Stomach (tissue), 8 donors: ENCODE measurements at regions not wholly inside any gene's neighbourhood (a gene's known extent, or its start where the extent isn't known, plus 50 kb on each side); places are given as distances from the start of the nearest gene placed in this dataset.
A peak's percentile ranks its signal among the peaks of the same experiment; 100 is the strongest.

ENCODE experiments used
- DNase-seq, 2 donors: peaks; one replicate each; pipeline versions ENCODE4 v3.0.0 to v3.0.0-alpha.2; 2013 to 2019
- H3K27ac ChIP-seq, 5 donors: fragments of 200-600 bp in 4 of 5; sonication (generic) in 4 of 5; one replicate each; pipeline ENCODE4 v1.5.1; 2013 to 2019; ENCODE audit warnings: mild to moderate bottlenecking in 1 of 5, moderate library complexity in 1 of 5
- H3K27me3 ChIP-seq, 3 donors: fragments of 200-600 bp; sonication (generic); one replicate each; pipeline ENCODE4 v1.5.1; 2017 to 2019; ENCODE audit warnings: mixed run types in 1 of 3
- H3K36me3 ChIP-seq, 4 donors: fragments of 200-600 bp; sonication (generic); 1 replicate in 3 of 4; 2 replicates in 1 of 4; pipeline ENCODE4 v1.5.1; 2016 to 2019
- H3K4me1 ChIP-seq, 4 donors: fragments of 200-600 bp; sonication (generic); one replicate each; pipeline ENCODE4 v1.5.1; 2016 to 2019
- H3K4me3 ChIP-seq, 4 donors: fragments of 200-600 bp; sonication (generic) in 3 of 4; one replicate each; pipeline ENCODE4 v1.5.1; 2016 to 2019; ENCODE audit warnings: mild to moderate bottlenecking in 1 of 4
- H3K9me3 ChIP-seq, 4 donors: fragments of 200-600 bp; sonication (generic); one replicate each; pipeline ENCODE4 v1.5.1; 2016 to 2019
- CTCF ChIP-seq, 7 experiments: fragments of 450-650 bp in 4 of 7; fragments of 200-600 bp in 3 of 7; sonication (generic) in 3 of 7; IDR thresholded peaks; one replicate each; pipeline ENCODE4 v1.5.1; 2016 to 2019; ENCODE audit warnings: antibody characterized with exemption in 7 of 7, control low read depth in 2 of 7, mild to moderate bottlenecking in 1 of 7
- EP300 ChIP-seq: sonication (generic); formaldehyde crosslinking; IDR thresholded peaks from one replicate; pipeline ENCODE4 v1.6.1; 2017; ENCODE audit warnings: antibody characterized with exemption
- POLR2A ChIP-seq, 4 donors: fragments of 450-650 bp; IDR thresholded peaks; one replicate each; pipeline ENCODE4 v1.6.1; 2016; ENCODE audit warnings: antibody characterized with exemption in 4 of 4, control low read depth in 2 of 4, mild to moderate bottlenecking in 1 of 4, moderate library complexity in 1 of 4
- POLR2AphosphoS5 ChIP-seq, 3 donors: sonication (generic); formaldehyde crosslinking; IDR thresholded peaks; one replicate each; pipeline ENCODE4 v1.6.1; 2016; ENCODE audit warnings: antibody characterized with exemption in 3 of 3
- WGBS, 5 donors: extraction: QIAGEN DNeasy Blood & Tissue Kit in 3 of 5; methylation state at CpG; one replicate each; pipeline versions ENCODE4 v1.1.5 to v1.1.7; 2013 to 2018; 5-methylcytosine and 5-hydroxymethylcytosine counted together
- intact Hi-C: fragments of 100-400 bp; cut with DNase I; formaldehyde crosslinking; loops from one replicate; pipeline ENCODE4 v1.15.1; 2023; ENCODE audit warnings: low total_unique reads
- donor health status: healthy with polysubstance abuse.
- donor health status: Bipolar disorder and iron deficiency.
- donor health status: healthy.

- TF ChIP-seq POLR2A (IDR thresholded peaks at IDR 0.05) (no peak), EP300 (no peak), CTCF (IDR thresholded peaks at IDR 0.05) (no peak), POLR2AphosphoS5 (IDR thresholded peaks at IDR 0.05) (no peak)
- Histone ChIP-seq H3K36me3 (no peaks in the 10 kb centered on the region), H3K4me1 (peaks cover 11 to 47% (median 23%) of the 10 kb centered on the region in 4 donors), H3K27ac (no peak overlapping the region), H3K4me3 (no peak overlapping the region), H3K9me3 (no peaks in the 10 kb centered on the region), H3K27me3 (no peaks in the 10 kb centered on the region)
- intact Hi-C loops = no loop called here
- DNase-seq = no peak
- 85 to 93% (median 87%) methylated on average over 4 of the region's 4 CpGs for WGBS, 5 donors
These were observed 448.9 kb upstream of the ZMIZ1 start for GRCh38 chr10:78619896-78620295.

- no peaks in the 10 kb centered on the region for H3K9me3 ChIP-seq
- TF ChIP-seq POLR2A (IDR thresholded peaks at IDR 0.05) = no peak
- TF ChIP-seq POLR2AphosphoS5 (IDR thresholded peaks at IDR 0.05) = peak in 2 of 3 donors; percentile 18 to 75
- no peak for TF ChIP-seq CTCF (IDR thresholded peaks at IDR 0.05)
- TF ChIP-seq EP300 = no peak
- H3K27ac ChIP-seq = no peak overlapping the region
- no peak overlapping the region for H3K4me3 ChIP-seq
- peak; percentile 48 to 85 for DNase-seq
- peaks cover 11 to 49% (median 23%) of the 10 kb centered on the region in 4 donors for H3K4me1 ChIP-seq
- intact Hi-C loops = no loop called here
- H3K27me3 ChIP-seq = no peaks in the 10 kb centered on the region
- no peaks in the 10 kb centered on the region for H3K36me3 ChIP-seq
- 25 to 55% (median 25%) methylated on average over 9 of the region's 9 CpGs for WGBS, 5 donors
These were observed 447.6 kb upstream of the ZMIZ1 start for GRCh38 chr10:78620985-78621799.

- Histone ChIP-seq H3K27ac (peak overlapping the region in 3 of 5 donors; percentile 12 to 76 (median 49)), H3K9me3 (no peaks in the 10 kb centered on the region), H3K27me3 (no peaks in the 10 kb centered on the region), H3K4me1 (peaks cover 11 to 48% (median 23%) of the 10 kb centered on the region in 4 donors), H3K36me3 (no peaks in the 10 kb centered on the region), H3K4me3 (no peak overlapping the region)
- TF ChIP-seq POLR2AphosphoS5 (IDR thresholded peaks at IDR 0.05) (peak in 1 of 3 donors; percentile 83), POLR2A (IDR thresholded peaks at IDR 0.05) (no peak)
- DNase-seq = peak in 1 of 2 donors; percentile 84
- intact Hi-C loops = no loop called here
- WGBS, 5 donors = 17 to 26% (median 18%) methylated on average over 4 of the region's 4 CpGs
These were observed 445.1 kb upstream of the ZMIZ1 start for GRCh38 chr10:78623578-78624215.

GRCh38 chr10:78624791-78625190 is 444.0 kb upstream of the ZMIZ1 start:
- Histone ChIP-seq H3K4me3 (no peak overlapping the region), H3K27ac (peak overlapping the region in 1 of 5 donors; percentile 76), H3K9me3 (no peaks in the 10 kb centered on the region), H3K27me3 (no peaks in the 10 kb centered on the region), H3K4me1 (peaks cover 11 to 55% (median 23%) of the 10 kb centered on the region in 4 donors), H3K36me3 (no peaks in the 10 kb centered on the region)
- intact Hi-C loops = no loop called here
- DNase-seq = no peak
- TF ChIP-seq POLR2AphosphoS5 (IDR thresholded peaks at IDR 0.05) (no peak), EP300 (no peak), POLR2A (IDR thresholded peaks at IDR 0.05) (no peak), CTCF (IDR thresholded peaks at IDR 0.05) (no peak)
- 79 to 96% (median 93%) methylated on average over 1 to 2 of the region's 2 CpGs for WGBS, 5 donors
